ENCODE measurements at regions not wholly inside any gene's neighbourhood (a gene's known extent, or its start where the extent isn't known, plus 50 kb on each side); places are given as distances from the start of the nearest gene placed in this dataset.

DNA sequence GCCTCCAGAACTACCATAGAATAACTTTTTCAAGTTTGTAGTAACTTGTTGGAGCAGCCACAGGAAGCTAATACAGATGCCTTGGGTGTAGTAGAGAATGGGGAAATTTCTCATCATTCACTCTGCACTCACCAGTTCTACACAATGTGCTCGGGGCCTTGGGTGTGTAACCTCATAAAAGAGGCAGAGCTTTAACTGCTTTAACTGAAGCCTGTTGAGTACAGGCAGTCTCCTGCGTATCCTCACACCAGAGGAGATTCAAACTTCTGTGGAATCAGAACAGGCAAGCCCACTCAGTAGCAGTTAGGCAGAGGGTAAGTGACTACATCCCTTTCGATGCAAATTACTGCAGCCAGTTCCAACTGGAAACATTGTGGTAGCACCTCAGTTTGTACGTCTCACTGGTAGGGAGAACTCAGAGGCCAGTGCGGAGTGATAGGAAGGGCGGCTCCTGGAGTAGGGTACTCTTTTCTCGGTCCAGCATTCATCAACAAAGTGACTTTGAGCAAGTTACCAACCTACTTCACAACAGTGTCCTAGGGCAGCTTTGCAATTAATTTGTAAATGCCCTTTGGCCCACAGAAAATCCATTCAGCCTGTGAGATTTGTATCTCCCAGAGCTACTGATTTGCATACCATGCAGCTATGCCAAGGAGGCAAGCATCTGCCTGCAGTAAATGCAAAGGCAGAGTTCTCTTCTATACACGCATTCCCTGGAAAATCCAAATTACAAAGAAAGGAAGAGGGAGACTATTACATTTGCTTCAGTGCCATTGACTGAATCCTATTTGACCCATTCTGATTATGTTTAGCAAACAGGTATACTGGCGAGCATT is 904.3 kb downstream of the DIAPH3 start:
- Histone ChIP-seq H3K9me3 (no peaks in the 10 kb centered on the region), H3K36me3 (no peaks in the 10 kb centered on the region), H3K4me3 (no peak overlapping the region), H3K27ac (no peak overlapping the region), H3K4me1 (no peaks in the 10 kb centered on the region), H3K27me3 (no peaks in the 10 kb centered on the region)
- TF ChIP-seq POLR2A (IDR thresholded peaks at IDR 0.05), result no peak
- TF ChIP-seq, protein P1, sequence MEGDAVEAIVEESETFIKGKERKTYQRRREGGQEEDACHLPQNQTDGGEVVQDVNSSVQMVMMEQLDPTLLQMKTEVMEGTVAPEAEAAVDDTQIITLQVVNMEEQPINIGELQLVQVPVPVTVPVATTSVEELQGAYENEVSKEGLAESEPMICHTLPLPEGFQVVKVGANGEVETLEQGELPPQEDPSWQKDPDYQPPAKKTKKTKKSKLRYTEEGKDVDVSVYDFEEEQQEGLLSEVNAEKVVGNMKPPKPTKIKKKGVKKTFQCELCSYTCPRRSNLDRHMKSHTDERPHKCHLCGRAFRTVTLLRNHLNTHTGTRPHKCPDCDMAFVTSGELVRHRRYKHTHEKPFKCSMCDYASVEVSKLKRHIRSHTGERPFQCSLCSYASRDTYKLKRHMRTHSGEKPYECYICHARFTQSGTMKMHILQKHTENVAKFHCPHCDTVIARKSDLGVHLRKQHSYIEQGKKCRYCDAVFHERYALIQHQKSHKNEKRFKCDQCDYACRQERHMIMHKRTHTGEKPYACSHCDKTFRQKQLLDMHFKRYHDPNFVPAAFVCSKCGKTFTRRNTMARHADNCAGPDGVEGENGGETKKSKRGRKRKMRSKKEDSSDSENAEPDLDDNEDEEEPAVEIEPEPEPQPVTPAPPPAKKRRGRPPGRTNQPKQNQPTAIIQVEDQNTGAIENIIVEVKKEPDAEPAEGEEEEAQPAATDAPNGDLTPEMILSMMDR (IDR thresholded peaks at IDR 0.05), result no peak
- DNase-seq, result no peak

DNA sequence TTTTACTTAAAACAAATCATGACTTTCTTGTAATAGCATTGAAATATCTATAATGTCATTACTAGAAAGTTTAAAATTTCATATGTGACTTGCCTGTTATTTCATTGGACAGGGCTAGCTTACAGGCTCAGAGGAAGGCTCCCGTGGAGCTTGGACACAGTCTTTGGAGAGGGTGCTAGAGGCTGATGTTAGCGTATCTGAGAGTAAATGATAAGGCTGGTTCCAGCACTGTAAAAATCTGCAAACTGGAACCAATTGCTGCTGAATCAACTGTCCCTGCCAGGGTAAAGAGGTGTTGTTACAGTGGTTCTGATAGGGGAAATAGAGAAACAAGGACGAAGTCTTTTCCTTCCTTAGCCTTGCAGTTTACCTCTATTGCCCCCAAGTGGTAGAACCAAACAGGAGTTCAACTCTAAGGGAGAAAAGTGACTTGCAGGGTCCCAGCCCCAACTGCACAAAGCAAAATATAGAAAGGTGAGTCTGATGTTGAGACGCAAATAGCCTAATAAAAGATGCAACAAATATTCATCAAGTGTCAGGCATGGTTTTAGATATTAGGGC is 901.7 kb downstream of the DIAPH3 start:
- no peak for TF ChIP-seq POLR2A (IDR thresholded peaks at IDR 0.05)
- TF ChIP-seq, protein P1 (IDR thresholded peaks at IDR 0.05), result no peak
- no peak for DNase-seq

DNA sequence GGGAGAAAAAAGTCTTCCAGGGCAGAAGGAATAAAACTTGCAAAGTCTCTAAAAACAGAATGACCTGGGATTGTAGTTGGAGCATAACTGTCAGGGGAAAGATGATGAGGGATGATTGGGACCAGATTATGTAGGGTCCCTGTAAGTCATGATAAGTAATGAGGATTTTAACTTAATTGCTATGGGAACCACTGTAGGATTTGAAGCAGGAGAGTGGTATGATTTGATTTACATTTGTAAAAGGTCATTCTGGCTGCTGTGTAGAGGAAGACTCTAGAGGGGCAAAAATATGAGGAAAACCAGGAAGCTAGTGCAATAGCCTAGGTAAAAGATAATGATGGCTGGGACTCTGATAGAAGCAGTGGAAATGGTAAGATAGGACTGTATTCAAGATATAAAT is 900.2 kb downstream of the DIAPH3 start:
- Histone ChIP-seq H3K9me3 (no peaks in the 10 kb centered on the region), H3K36me3 (no peaks in the 10 kb centered on the region), H3K4me1 (no peaks in the 10 kb centered on the region), H3K27me3 (no peaks in the 10 kb centered on the region), H3K27ac (no peak overlapping the region), H3K4me3 (no peak overlapping the region)
- DNase-seq, result no peak
- no peak for TF ChIP-seq POLR2A (IDR thresholded peaks at IDR 0.05)
- TF ChIP-seq, protein P1 (IDR thresholded peaks at IDR 0.05), result no peak

More for the DNA sequence above, 901.7 kb downstream of the DIAPH3 start:
- Histone ChIP-seq H3K9me3 (no peaks in the 10 kb centered on the region), H3K36me3 (no peaks in the 10 kb centered on the region), H3K4me3 (no peak overlapping the region), H3K27ac (no peak overlapping the region), H3K4me1 (no peaks in the 10 kb centered on the region), H3K27me3 (no peaks in the 10 kb centered on the region)

DNA sequence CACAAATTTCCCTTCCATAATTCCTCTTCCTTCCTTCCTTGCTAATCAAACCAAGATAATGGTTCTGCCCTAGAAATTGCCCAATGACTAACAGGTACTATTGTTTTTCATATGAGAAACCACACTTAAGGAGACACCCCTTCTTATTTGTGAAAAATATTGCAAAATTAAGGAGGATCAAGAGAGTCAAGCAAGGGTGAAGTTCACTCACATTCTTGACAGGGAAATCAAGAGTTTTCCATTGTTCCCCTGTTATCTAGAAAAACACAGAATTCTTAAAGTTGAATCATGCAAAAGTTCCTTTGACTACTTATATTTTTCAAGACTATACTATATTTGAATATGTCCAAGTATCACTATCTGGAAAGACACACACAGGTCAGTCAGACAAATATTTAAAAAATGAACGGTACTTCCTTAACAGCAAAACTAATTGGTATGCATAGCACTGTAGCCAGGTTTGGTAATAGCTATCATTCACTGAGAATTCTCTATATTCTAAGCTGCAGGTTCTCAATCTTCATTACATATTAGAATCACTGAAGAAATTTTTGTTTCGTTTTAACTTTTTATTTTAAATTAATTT is 897.2 kb downstream of the DIAPH3 start:
- H3K4me1 ChIP-seq, result no peaks in the 10 kb centered on the region
- no peaks in the 10 kb centered on the region for H3K27me3 ChIP-seq
- no peaks in the 10 kb centered on the region for H3K9me3 ChIP-seq
- H3K36me3 ChIP-seq, result no peaks in the 10 kb centered on the region
- H3K4me3 ChIP-seq, result no peak overlapping the region
- DNase-seq, result no peak
- H3K27ac ChIP-seq, result no peak overlapping the region
- TF ChIP-seq, protein P1 (IDR thresholded peaks at IDR 0.05), result no peak
- TF ChIP-seq POLR2A (IDR thresholded peaks at IDR 0.05), result no peak

DNA sequence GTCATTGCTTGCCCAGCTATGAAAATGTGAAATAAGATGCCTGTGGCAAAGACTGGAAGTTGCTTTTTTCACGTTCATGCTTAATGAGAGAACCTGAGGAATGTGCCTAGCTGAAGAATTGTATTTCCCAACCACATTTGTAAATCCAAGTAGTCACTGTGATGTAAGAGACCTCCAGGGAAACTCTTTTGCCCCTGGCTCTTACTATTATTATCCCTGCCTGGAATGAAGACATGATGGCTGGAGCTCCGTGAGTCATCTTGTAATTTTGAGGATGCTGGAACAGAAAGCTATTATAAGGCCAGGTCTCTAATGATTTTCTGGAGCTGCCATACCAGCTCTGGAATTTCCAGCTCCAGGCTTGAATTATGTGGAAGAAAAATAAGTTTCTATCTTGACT is 894.3 kb downstream of the DIAPH3 start:
- Histone ChIP-seq H3K9me3 (no peaks in the 10 kb centered on the region), H3K4me1 (no peaks in the 10 kb centered on the region), H3K27me3 (no peaks in the 10 kb centered on the region), H3K27ac (no peak overlapping the region), H3K36me3 (no peaks in the 10 kb centered on the region), H3K4me3 (no peak overlapping the region)
- TF ChIP-seq, protein P1 (IDR thresholded peaks at IDR 0.05), result no peak
- no peak for TF ChIP-seq POLR2A (IDR thresholded peaks at IDR 0.05)
- DNase-seq, result no peak

Data from Peyer's patch (tissue), 4 donors.